GM12878 (cell line): ENCODE measurements at regions not wholly inside any gene's neighbourhood (a gene's known extent, or its start where the extent isn't known, plus 50 kb on each side); places are given as distances from the start of the nearest gene placed in this dataset.

Experiments
- ATF3 ChIP-seq: IDR thresholded peaks from 2 replicates; pipeline ENCODE4 v1.6.1; 2011; ENCODE audit warnings: low read depth, mild to moderate bottlenecking, low read length, moderate library complexity, borderline replicate concordance; ENCODE audit errors: extremely low read depth
- ATF7 ChIP-seq: fragments of 450-650 bp; IDR thresholded peaks from 2 replicates; pipeline ENCODE4 v1.6.1; 2016; ENCODE audit warnings: low read depth, mild to moderate bottlenecking
- BRCA1 ChIP-seq: IDR thresholded peaks from 2 replicates; pipeline ENCODE4 v1.6.1; 2011; ENCODE audit warnings: low read depth, low read length, improper control_type of control experiment
- CTCF ChIP-seq, 3 experiments: IDR thresholded peaks in 2 of 3; conservative IDR thresholded peaks in 1 of 3; 2 replicates each; pipeline ENCODE4 v1.5.1; 2011; ENCODE audit warnings: low read depth in 3 of 3, low read length in 3 of 3, mild to moderate bottlenecking in 3 of 3, control low read depth in 2 of 3, moderate library complexity in 2 of 3, inconsistent platforms in 1 of 3, mixed read lengths in 1 of 3; ENCODE audit not compliant: control insufficient read depth in 2 of 3, insufficient read depth in 1 of 3; ENCODE audit errors: extremely low read depth in 1 of 3
- IRF3 ChIP-seq: fragments of 450-650 bp; IDR thresholded peaks from 2 replicates; pipeline ENCODE4 v1.6.1; 2014; ENCODE audit warnings: mild to moderate bottlenecking
- LARP7 ChIP-seq: fragments of 450-650 bp; IDR thresholded peaks from 2 replicates; pipeline ENCODE4 v1.6.1; 2017; ENCODE audit warnings: mild to moderate bottlenecking
- POLR2AphosphoS5 ChIP-seq: IDR thresholded peaks from 2 replicates; pipeline ENCODE4 v1.6.1; 2011; ENCODE audit warnings: mild to moderate bottlenecking, low read length, inconsistent platforms
- RAD21 ChIP-seq: IDR thresholded peaks from 2 replicates; pipeline ENCODE4 v1.6.1; 2011; ENCODE audit warnings: mild to moderate bottlenecking, low read depth, low read length, moderate library complexity; ENCODE audit not compliant: insufficient read depth
- TAF1 ChIP-seq: IDR thresholded peaks from 2 replicates; pipeline ENCODE4 v1.6.1; 2011; ENCODE audit warnings: mild to moderate bottlenecking, low read depth, low read length, borderline replicate concordance
- ZBTB33 ChIP-seq: fragments of 450-650 bp; IDR thresholded peaks from 2 replicates; pipeline ENCODE4 v1.6.1; 2017; ENCODE audit warnings: mild to moderate bottlenecking
- ZNF274 ChIP-seq: IDR thresholded peaks from one replicate; pipeline ENCODE4 v1.8.0; 2011; ENCODE audit not compliant: insufficient read length, insufficient read depth

- TF ChIP-seq IRF3 = no peak
- TF ChIP-seq CTCF (IDR thresholded peaks at IDR 0.05 in 2 of 3, conservative IDR thresholded peaks at IDR 0.05 in 1 of 3; ENCODE audit: control insufficient read depth in 2 of 3, extremely low read depth in 1 of 3, insufficient read depth in 1 of 3, low read depth in 3 of 3, low read length in 3 of 3) = no peak
- TF ChIP-seq ATF7 = no peak
- TF ChIP-seq POLR2AphosphoS5 = no peak
- TF ChIP-seq ATF3 = no peak
- TF ChIP-seq BRCA1 = no peak
- no peak for TF ChIP-seq TAF1
- TF ChIP-seq ZNF274 = no peak
- TF ChIP-seq LARP7 = no peak
- no peak for TF ChIP-seq RAD21
- no peak for TF ChIP-seq ZBTB33
Observed at GRCh38 chr10:78570633-78571235, 498.0 kb upstream of the ZMIZ1 start.
